ENCODE measurements at regions not wholly inside any gene's neighbourhood (a gene's known extent, or its start where the extent isn't known, plus 50 kb on each side); places are given as distances from the start of the nearest gene placed in this dataset.

DNA sequence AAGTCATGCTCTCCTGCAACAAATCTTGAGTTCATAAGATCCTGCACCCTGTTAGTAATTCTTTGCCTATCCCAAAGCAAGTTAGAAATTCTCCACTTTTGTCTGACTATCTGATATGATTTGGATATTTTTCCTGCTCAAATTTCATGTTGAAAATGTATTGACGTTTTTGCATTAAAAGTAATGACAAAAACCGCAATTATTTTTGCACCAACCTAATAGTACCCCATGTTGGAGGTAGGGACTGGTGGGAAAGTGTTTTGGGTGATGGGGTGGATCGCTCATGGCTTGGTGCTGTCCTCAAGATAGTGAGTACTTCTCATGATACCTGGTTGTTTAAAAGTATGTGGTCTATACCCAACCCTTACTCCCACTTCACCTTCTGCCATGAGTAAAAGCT, 713.4 kb downstream of the CDH18 start:
- TF ChIP-seq, protein P1, sequence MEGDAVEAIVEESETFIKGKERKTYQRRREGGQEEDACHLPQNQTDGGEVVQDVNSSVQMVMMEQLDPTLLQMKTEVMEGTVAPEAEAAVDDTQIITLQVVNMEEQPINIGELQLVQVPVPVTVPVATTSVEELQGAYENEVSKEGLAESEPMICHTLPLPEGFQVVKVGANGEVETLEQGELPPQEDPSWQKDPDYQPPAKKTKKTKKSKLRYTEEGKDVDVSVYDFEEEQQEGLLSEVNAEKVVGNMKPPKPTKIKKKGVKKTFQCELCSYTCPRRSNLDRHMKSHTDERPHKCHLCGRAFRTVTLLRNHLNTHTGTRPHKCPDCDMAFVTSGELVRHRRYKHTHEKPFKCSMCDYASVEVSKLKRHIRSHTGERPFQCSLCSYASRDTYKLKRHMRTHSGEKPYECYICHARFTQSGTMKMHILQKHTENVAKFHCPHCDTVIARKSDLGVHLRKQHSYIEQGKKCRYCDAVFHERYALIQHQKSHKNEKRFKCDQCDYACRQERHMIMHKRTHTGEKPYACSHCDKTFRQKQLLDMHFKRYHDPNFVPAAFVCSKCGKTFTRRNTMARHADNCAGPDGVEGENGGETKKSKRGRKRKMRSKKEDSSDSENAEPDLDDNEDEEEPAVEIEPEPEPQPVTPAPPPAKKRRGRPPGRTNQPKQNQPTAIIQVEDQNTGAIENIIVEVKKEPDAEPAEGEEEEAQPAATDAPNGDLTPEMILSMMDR (IDR thresholded peaks at IDR 0.05; ENCODE audit: insufficient read depth, low read length) = no peak
- TF ChIP-seq, protein P2, sequence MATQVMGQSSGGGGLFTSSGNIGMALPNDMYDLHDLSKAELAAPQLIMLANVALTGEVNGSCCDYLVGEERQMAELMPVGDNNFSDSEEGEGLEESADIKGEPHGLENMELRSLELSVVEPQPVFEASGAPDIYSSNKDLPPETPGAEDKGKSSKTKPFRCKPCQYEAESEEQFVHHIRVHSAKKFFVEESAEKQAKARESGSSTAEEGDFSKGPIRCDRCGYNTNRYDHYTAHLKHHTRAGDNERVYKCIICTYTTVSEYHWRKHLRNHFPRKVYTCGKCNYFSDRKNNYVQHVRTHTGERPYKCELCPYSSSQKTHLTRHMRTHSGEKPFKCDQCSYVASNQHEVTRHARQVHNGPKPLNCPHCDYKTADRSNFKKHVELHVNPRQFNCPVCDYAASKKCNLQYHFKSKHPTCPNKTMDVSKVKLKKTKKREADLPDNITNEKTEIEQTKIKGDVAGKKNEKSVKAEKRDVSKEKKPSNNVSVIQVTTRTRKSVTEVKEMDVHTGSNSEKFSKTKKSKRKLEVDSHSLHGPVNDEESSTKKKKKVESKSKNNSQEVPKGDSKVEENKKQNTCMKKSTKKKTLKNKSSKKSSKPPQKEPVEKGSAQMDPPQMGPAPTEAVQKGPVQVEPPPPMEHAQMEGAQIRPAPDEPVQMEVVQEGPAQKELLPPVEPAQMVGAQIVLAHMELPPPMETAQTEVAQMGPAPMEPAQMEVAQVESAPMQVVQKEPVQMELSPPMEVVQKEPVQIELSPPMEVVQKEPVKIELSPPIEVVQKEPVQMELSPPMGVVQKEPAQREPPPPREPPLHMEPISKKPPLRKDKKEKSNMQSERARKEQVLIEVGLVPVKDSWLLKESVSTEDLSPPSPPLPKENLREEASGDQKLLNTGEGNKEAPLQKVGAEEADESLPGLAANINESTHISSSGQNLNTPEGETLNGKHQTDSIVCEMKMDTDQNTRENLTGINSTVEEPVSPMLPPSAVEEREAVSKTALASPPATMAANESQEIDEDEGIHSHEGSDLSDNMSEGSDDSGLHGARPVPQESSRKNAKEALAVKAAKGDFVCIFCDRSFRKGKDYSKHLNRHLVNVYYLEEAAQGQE (IDR thresholded peaks at IDR 0.05; ENCODE audit: insufficient replicate concordance, low read depth) = no peak
- TF ChIP-seq POLR2AphosphoS5 (IDR thresholded peaks at IDR 0.05; ENCODE audit: low read depth) = no peak

Measured in HL-60 (cell line).